Right lobe of liver (tissue), 4 donors: ENCODE measurements at regions not wholly inside any gene's neighbourhood (a gene's known extent, or its start where the extent isn't known, plus 50 kb on each side); places are given as distances from the start of the nearest gene placed in this dataset.

Experiments
- POLR2A ChIP-seq: fragments of 450-650 bp; IDR thresholded peaks from one replicate; pipeline ENCODE4 v1.6.1; 2017; ENCODE audit warnings: antibody characterized with exemption, mild to moderate bottlenecking
- TF ChIP-seq, protein P1 (sequence below), 4 donors: fragments of 200-600 bp in 3 of 4; fragments of 450-650 bp in 1 of 4; IDR thresholded peaks; one replicate each; pipeline versions ENCODE4 v1.5.1 to v1.8.0; 2016 to 2022; ENCODE audit warnings: antibody characterized with exemption in 4 of 4, mild to moderate bottlenecking in 2 of 4
- donor health status: DM: no; HTN: no; CAD: no.
- donor health status: DM: no; HTN: no; CAD: no.
- donor health status: DM: no; HTN: yes; CAD: no.

DNA sequence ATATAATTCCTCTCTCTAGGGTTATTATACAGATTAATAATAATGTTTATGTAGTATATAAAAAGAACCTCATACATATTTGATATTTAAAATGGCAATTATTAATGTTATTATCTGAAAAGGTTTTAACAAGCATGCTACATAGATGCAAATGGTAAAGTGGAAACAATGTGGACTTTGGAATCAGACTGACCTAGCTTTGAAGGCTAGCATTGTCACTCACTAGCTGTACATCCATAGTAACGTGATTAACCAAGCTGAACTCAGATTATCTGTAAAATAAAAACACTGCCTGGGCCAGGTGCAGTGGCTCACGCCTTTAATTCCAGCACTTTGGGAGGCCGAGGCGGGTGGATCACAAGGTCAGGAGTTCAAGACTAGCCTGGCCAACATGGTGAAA is 233.7 kb upstream of the SPRY1 start:
- TF ChIP-seq, protein P1, sequence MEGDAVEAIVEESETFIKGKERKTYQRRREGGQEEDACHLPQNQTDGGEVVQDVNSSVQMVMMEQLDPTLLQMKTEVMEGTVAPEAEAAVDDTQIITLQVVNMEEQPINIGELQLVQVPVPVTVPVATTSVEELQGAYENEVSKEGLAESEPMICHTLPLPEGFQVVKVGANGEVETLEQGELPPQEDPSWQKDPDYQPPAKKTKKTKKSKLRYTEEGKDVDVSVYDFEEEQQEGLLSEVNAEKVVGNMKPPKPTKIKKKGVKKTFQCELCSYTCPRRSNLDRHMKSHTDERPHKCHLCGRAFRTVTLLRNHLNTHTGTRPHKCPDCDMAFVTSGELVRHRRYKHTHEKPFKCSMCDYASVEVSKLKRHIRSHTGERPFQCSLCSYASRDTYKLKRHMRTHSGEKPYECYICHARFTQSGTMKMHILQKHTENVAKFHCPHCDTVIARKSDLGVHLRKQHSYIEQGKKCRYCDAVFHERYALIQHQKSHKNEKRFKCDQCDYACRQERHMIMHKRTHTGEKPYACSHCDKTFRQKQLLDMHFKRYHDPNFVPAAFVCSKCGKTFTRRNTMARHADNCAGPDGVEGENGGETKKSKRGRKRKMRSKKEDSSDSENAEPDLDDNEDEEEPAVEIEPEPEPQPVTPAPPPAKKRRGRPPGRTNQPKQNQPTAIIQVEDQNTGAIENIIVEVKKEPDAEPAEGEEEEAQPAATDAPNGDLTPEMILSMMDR (IDR thresholded peaks at IDR 0.05), result no peak
- no peak for TF ChIP-seq POLR2A
